22Rv1 (cell line): ENCODE measurements at regions not wholly inside any gene's neighbourhood (a gene's known extent, or its start where the extent isn't known, plus 50 kb on each side); places are given as distances from the start of the nearest gene placed in this dataset.

ENCODE experiments used
- ZFX ChIP-seq: fragments of 450-650 bp; IDR thresholded peaks from 2 replicates; pipeline ENCODE4 v1.6.1; 2017; ENCODE audit warnings: antibody characterized with exemption, borderline replicate concordance
- TF ChIP-seq, protein P1 (sequence below): fragments of 450-650 bp; IDR thresholded peaks from 2 replicates; pipeline ENCODE4 v1.5.1; 2017; ENCODE audit warnings: mild to moderate bottlenecking

DNA sequence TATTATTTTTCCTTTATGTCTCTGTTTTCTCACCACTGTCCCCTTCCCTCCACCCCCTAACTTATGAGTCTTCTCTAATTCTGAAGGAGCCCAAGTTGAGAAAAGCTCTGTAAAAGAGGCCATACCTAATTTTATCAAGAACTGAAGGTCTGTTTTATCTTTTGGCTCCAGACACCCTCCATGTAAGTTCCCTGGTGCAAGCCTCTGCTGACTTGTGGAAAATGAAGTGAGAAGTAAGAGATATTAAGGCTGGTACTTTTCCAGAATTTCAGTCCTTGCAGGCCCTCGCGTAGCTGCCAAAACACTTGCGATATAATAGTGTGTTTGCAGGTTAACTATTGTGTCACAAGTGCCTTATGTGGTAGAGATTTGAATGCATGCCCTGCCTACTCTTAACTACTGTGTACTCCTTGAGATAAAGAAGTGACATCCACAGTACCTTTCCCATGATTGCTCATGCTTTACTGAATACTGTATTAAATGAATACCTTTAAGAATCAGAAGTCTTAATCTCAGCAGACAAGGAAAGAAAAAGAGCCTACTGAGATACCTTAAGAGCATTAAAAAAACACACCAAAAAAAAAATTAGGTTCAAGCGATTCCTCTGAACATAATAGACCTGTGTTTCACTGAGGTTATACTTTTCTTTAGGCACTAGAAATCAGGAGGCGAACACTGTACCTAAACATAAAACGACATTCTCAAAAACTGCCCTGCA is 143.6 kb upstream of the ZNF184 start:
- TF ChIP-seq, protein P1, sequence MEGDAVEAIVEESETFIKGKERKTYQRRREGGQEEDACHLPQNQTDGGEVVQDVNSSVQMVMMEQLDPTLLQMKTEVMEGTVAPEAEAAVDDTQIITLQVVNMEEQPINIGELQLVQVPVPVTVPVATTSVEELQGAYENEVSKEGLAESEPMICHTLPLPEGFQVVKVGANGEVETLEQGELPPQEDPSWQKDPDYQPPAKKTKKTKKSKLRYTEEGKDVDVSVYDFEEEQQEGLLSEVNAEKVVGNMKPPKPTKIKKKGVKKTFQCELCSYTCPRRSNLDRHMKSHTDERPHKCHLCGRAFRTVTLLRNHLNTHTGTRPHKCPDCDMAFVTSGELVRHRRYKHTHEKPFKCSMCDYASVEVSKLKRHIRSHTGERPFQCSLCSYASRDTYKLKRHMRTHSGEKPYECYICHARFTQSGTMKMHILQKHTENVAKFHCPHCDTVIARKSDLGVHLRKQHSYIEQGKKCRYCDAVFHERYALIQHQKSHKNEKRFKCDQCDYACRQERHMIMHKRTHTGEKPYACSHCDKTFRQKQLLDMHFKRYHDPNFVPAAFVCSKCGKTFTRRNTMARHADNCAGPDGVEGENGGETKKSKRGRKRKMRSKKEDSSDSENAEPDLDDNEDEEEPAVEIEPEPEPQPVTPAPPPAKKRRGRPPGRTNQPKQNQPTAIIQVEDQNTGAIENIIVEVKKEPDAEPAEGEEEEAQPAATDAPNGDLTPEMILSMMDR = no peak
- no peak for TF ChIP-seq ZFX
